PC-3 (cell line): ENCODE measurements at regions not wholly inside any gene's neighbourhood (a gene's known extent, or its start where the extent isn't known, plus 50 kb on each side); places are given as distances from the start of the nearest gene placed in this dataset.

ENCODE experiments used
- ATAC-seq: fragments of 200-7000 bp; cut with Tn5 transposase; 2 replicates; pipeline ENCODE4 v1.9.1; 2020; ENCODE audit warnings: mild to moderate bottlenecking, moderate library complexity
- BruUV-seq: library from RNA; stranded (reverse); fragments of 400-500 nt; replicated peaks from 2 replicates; lab custom pipeline; 2021; lab: Mats Ljungman, UMichigan
- CTCF ChIA-PET: fragments of 300-600 bp; sonication (Branson Sonifier 250); formaldehyde crosslinking; loops from one replicate; lab custom pipeline; 2022; ENCODE audit warnings: antibody characterized with exemption; lab: Charles Lee
- POLR2A ChIA-PET: fragments of 300-600 bp; sonication (Branson Sonifier 250); formaldehyde crosslinking; loops from one replicate; lab custom pipeline; 2022; ENCODE audit warnings: antibody characterized with exemption; ENCODE audit not compliant: unreplicated experiment; lab: Charles Lee
- DNase-seq: peaks from one replicate; pipeline ENCODE4 v3.0.0-alpha.2; 2015
- H2AFZ ChIP-seq: fragments of 300-600 bp; sonication (generic); 2 replicates; pipeline ENCODE4 v1.6.0; 2016; ENCODE audit warnings: antibody characterized with exemption, low read length
- H3F3A ChIP-seq: fragments of 300-600 bp; sonication (generic); one replicate; pipeline ENCODE4 v1.6.0; 2017; ENCODE audit warnings: antibody characterized with exemption, low read length, control low read depth, mild to moderate bottlenecking; ENCODE audit not compliant: unreplicated experiment
- H3K27ac ChIP-seq: fragments of 300-600 bp; sonication (generic); 2 replicates; pipeline ENCODE4 v1.5.1; 2016; ENCODE audit warnings: mild to moderate bottlenecking, low read length
- H3K27me3 ChIP-seq: fragments of 300-600 bp; sonication (generic); 2 replicates; pipeline ENCODE4 v1.6.1; 2016; ENCODE audit warnings: low read length, mixed read lengths
- H3K36me3 ChIP-seq: fragments of 300-600 bp; sonication (generic); 2 replicates; pipeline ENCODE4 v1.6.1; 2016; ENCODE audit warnings: low read depth, mixed run types, low read length, mixed read lengths
- H3K4me1 ChIP-seq: fragments of 300-600 bp; sonication (generic); 2 replicates; pipeline ENCODE4 v1.5.1; 2016; ENCODE audit warnings: low read length; ENCODE audit not compliant: insufficient read depth
- H3K4me2 ChIP-seq: fragments of 300-600 bp; sonication (generic); 2 replicates; pipeline ENCODE4 v1.6.0; 2016; ENCODE audit warnings: low read length
- H3K4me3 ChIP-seq: fragments of 300-600 bp; sonication (generic); 2 replicates; pipeline ENCODE4 v1.5.1; 2016; ENCODE audit warnings: mild to moderate bottlenecking, low read length, mixed read lengths
- H3K79me2 ChIP-seq: fragments of 300-600 bp; sonication (generic); 2 replicates; pipeline ENCODE4 v1.6.1; 2017; ENCODE audit warnings: low read length, mixed read lengths
- H3K9ac ChIP-seq: fragments of 300-600 bp; sonication (generic); 2 replicates; pipeline ENCODE4 v1.6.0; 2016; ENCODE audit warnings: mild to moderate bottlenecking, low read length
- H3K9me2 ChIP-seq: fragments of 300-600 bp; sonication (generic); replicated peaks from 2 replicates; pipeline ENCODE4 v1.6.1; 2016; ENCODE audit warnings: mixed run types, low read length, mixed read lengths
- H3K9me3 ChIP-seq: fragments of 300-600 bp; sonication (generic); 2 replicates; pipeline ENCODE4 v1.6.1; 2016; ENCODE audit warnings: low read length, mixed read lengths
- H4K20me1 ChIP-seq: fragments of 300-600 bp; sonication (generic); 2 replicates; pipeline ENCODE4 v1.6.1; 2016; ENCODE audit warnings: low read length, mixed read lengths
- EZH2 ChIP-seq: fragments of 300-600 bp; sonication (generic); IDR thresholded peaks from one replicate; pipeline ENCODE4 v1.6.1; 2017; ENCODE audit warnings: antibody characterized with exemption, mild to moderate bottlenecking, low read length; ENCODE audit not compliant: unreplicated experiment
- EZH2phosphoT487 ChIP-seq: fragments of 300-600 bp; sonication (generic); IDR thresholded peaks from 2 replicates; pipeline ENCODE4 v1.6.1; 2018; ENCODE audit warnings: mild to moderate bottlenecking, antibody characterized with exemption, low read length, borderline replicate concordance
- intact Hi-C: fragments of 100-400 bp; cut with micrococcal nuclease; formaldehyde crosslinking; loops from 2 replicates; pipeline ENCODE4 v1.9.0; 2023
- TF ChIP-seq, protein P1 (sequence below): fragments of 300-600 bp; sonication (generic); conservative IDR thresholded peaks from 2 replicates; pipeline ENCODE4 v1.5.1; 2017; ENCODE audit warnings: antibody characterized with exemption, low read depth, mild to moderate bottlenecking, low read length

DNA sequence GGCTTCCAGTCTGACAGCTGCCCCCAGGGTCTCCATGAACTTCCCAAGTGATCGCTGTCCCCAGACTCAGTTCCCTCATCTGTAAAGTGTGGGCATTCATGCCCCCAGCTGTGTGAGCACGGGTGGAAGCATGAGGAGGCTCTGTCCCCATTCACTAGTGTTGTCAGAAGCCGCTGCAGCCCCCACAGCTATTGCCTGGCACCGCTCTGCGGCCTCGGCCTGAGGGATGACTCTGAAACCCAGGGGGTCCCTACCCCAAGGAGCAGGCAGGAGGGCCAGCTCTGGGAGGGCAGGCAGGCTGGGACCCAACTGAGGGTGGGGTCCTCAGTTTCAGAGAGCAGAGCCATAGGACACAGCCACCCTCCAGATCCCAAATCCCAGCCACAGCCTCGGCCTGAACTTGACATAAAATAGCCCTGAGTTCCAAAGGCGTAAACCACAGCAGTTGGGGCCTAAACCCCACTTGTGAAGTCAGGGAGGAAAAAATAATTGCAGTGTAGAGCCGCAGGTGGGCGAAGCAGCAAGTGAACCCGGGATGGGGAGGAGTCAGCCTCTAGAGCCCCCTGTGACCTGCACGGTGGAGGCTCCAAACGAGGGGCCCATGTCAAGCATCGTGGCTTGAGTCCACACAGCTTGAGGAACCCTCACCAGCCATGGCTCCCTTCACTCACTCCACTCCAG is 66.0 kb upstream of the ADAMTS2 start:
- DNase-seq (no peak), ATAC-seq (no peak)
- no peaks in the 10 kb centered on the region for H3K79me2 ChIP-seq
- no peak overlapping the region for H3K4me3 ChIP-seq
- no TSS peak for BruUV-seq
- H3K36me3 ChIP-seq: no peaks in the 10 kb centered on the region
- TF ChIP-seq EZH2 (no peak), EZH2phosphoT487 (no peak)
- TF ChIP-seq, protein P1, sequence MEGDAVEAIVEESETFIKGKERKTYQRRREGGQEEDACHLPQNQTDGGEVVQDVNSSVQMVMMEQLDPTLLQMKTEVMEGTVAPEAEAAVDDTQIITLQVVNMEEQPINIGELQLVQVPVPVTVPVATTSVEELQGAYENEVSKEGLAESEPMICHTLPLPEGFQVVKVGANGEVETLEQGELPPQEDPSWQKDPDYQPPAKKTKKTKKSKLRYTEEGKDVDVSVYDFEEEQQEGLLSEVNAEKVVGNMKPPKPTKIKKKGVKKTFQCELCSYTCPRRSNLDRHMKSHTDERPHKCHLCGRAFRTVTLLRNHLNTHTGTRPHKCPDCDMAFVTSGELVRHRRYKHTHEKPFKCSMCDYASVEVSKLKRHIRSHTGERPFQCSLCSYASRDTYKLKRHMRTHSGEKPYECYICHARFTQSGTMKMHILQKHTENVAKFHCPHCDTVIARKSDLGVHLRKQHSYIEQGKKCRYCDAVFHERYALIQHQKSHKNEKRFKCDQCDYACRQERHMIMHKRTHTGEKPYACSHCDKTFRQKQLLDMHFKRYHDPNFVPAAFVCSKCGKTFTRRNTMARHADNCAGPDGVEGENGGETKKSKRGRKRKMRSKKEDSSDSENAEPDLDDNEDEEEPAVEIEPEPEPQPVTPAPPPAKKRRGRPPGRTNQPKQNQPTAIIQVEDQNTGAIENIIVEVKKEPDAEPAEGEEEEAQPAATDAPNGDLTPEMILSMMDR: no peak
- H2AFZ ChIP-seq: no peak overlapping the region
- ChIA-PET CTCF (no interaction called here), POLR2A (no interaction called here)
- H3K4me1 ChIP-seq: no peaks in the 10 kb centered on the region
- intact Hi-C loops: no loop called here
- no peaks in the 10 kb centered on the region for H3F3A ChIP-seq
- H3K4me2 ChIP-seq: no peak overlapping the region
- no peaks in the 10 kb centered on the region for H3K27me3 ChIP-seq
- no peak overlapping the region for H3K9ac ChIP-seq
- no peaks in the 10 kb centered on the region for H3K9me2 ChIP-seq
- H3K27ac ChIP-seq: no peak overlapping the region
- H3K9me3 ChIP-seq: no peaks in the 10 kb centered on the region
- no peaks in the 10 kb centered on the region for H4K20me1 ChIP-seq

DNA sequence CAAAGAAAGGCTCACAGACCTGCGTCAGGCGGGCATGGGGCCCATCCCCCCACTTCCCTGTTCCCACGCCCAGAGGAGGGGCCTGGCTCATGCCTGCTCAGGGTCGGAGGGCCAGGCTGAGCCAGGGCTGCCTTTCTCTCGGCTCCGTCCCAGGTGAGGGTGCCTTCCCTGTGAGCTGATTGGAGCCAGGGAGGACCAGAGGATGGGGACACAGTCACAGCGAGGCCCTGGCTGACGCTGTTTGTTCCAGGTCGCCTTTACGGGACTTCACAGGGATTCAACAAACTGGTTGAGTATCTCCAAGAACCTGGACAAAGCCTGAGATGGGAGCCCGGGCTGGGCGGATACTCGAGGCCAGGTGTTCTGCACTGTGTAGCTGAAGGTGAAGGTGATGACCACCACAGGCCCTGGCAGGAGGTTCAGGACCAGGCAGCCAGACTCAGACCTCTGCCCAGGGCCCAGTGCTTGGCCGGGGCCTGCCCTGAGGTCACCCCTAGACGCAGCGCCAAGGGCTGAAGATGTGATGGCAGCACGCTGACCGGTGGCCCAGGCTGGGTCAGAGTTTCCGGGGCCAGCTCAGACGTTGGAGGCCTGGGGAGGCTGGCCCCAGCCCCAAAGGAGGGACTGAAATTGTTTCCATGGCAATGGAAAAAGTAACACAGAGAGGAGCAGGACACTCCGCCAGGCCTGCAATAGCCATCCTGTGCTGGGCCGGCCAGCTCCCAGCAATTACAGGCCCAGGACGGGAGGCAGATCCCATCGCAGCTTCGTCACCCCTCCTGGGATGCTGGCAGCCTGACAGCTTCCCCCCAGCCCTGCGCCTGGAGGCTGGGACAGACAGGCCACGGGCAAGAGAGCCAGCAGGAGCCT is 65.3 kb upstream of the ADAMTS2 start:
- no peak overlapping the region for H2AFZ ChIP-seq
- TF ChIP-seq EZH2: no peak
- TF ChIP-seq EZH2phosphoT487: no peak
- TF ChIP-seq, protein P1: no peak
- DNase-seq: no peak
- no peak for ATAC-seq
- no peaks in the 10 kb centered on the region for H3K9me2 ChIP-seq
- POLR2A ChIA-PET: no interaction called here
- no peaks in the 10 kb centered on the region for H3K36me3 ChIP-seq
- H3K9ac ChIP-seq: no peak overlapping the region
- no peaks in the 10 kb centered on the region for H4K20me1 ChIP-seq
- H3K4me3 ChIP-seq: no peak overlapping the region
- no peaks in the 10 kb centered on the region for H3K4me1 ChIP-seq
- CTCF ChIA-PET: no interaction called here
- no TSS peak for BruUV-seq
- no peaks in the 10 kb centered on the region for H3F3A ChIP-seq
- intact Hi-C loops: no loop called here
- no peaks in the 10 kb centered on the region for H3K79me2 ChIP-seq
- H3K27ac ChIP-seq: no peak overlapping the region
- H3K4me2 ChIP-seq: no peak overlapping the region
- H3K27me3 ChIP-seq: no peaks in the 10 kb centered on the region
- H3K9me3 ChIP-seq: no peaks in the 10 kb centered on the region

DNA sequence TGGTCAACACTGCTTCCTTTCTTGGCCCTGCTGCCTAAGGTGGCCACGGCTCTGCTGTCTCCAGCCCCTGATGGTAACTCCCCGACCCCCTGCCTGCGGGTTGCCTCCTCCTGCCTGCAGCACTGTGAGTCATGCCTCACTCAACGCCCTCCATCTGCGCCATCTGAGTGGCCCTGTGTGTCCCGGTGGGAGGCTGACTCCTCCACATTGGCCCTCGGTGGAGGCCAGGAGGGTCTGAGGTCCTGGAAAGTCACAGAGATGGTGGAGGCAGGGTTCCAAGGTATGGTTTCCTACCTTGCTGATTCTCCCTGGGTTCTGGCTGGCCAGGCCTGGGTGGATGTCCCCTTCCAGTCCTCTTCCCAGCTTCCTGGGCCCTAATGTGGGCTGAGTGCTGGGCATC is 64.5 kb upstream of the ADAMTS2 start:
- H3K4me3 ChIP-seq: no peak overlapping the region
- no peaks in the 10 kb centered on the region for H4K20me1 ChIP-seq
- H3K79me2 ChIP-seq: no peaks in the 10 kb centered on the region
- H3K27ac ChIP-seq: no peak overlapping the region
- TF ChIP-seq EZH2phosphoT487: no peak
- TF ChIP-seq, protein P1: no peak
- TF ChIP-seq EZH2: no peak
- H3K4me1 ChIP-seq: no peaks in the 10 kb centered on the region
- ChIA-PET CTCF (no interaction called here), POLR2A (no interaction called here)
- ATAC-seq: no peak
- no peaks in the 10 kb centered on the region for H3K36me3 ChIP-seq
- no peaks in the 10 kb centered on the region for H3K27me3 ChIP-seq
- H3K9ac ChIP-seq: no peak overlapping the region
- H3K4me2 ChIP-seq: no peak overlapping the region
- DNase-seq: no peak
- H2AFZ ChIP-seq: no peak overlapping the region
- intact Hi-C loops: no loop called here
- no peaks in the 10 kb centered on the region for H3K9me3 ChIP-seq
- H3F3A ChIP-seq: no peaks in the 10 kb centered on the region
- no peaks in the 10 kb centered on the region for H3K9me2 ChIP-seq
- no TSS peak for BruUV-seq
